Activated CD4-positive, CD25-positive, alpha-beta regulatory T cell treated with anti-CD3 and anti-CD28 coated beads, Interleukin-2, amount 50 U/mL, for 16 hours (primary cell): ENCODE measurements at regions not wholly inside any gene's neighbourhood (a gene's known extent, or its start where the extent isn't known, plus 50 kb on each side); places are given as distances from the start of the nearest gene placed in this dataset.
"Not testable (repeated sequence)": the region's sequence is repeated elsewhere in the genome, so short reads cannot be mapped to it uniquely, and the experiment has no call there.

Experiments used
- DNase-seq: peaks from one replicate; pipeline ENCODE4 v3.0.0-alpha.2; 2020; ENCODE audit warnings: low read depth, low spot score

DNA sequence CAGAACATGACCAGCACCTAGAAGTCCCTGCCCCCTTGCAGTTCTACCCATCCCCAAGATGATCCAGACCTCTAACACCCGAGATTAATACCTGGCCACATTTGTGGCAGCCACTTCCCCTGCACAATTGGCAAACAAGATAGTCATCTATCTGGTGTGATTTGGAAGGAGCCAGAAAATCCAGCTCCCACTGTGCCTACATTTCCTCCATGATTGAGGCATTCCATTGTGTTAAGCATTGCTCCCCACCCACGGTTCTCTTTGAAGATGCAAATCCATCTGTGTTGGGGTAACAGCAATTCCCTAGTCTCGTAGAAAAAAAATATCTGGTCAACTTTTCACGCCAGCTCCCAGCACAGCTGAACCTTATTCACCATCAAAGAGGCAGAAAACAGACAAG is 405.0 kb downstream of the BCOR start:
- no peak for DNase-seq

DNA sequence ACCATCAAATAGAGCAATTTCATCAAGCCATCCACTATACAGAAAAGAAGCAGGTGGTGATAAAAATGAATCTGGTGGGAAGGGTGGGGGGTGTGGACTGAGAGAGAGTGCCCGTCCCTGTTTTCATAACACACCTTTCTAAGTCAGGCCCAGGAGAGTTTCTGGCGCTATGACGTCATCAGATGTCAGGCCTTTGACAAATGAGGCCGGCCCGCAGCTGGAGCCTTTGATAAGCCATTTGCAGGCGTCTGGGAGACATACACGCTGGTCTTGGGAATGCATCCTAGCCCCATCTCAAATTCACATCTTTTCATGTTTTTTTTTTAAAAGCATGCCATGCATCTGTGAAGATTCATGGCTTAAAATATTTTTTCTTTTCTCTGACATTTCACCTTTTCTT is 404.5 kb downstream of the BCOR start:
- DNase-seq = no peak

DNA sequence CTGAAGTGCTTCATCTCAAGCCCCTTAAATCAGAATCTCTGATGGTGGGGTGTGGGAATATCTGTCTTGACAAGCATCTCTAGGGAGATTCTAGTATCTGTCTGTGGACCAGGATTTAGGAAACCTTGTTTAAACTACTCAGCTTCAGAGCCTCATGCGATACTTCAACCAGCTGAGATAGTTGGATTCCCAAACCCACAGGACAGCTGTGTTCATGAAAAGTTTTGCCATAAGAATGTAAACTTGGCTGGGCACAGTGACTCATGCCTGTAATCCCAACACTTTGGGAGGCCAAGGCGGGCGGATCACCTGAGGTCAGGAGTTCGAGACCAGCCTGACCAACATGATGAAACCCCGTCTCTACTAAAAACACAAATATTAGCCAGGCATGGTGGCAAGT is 395.1 kb downstream of the BCOR start:
- not testable (repeated sequence) for DNase-seq

DNA sequence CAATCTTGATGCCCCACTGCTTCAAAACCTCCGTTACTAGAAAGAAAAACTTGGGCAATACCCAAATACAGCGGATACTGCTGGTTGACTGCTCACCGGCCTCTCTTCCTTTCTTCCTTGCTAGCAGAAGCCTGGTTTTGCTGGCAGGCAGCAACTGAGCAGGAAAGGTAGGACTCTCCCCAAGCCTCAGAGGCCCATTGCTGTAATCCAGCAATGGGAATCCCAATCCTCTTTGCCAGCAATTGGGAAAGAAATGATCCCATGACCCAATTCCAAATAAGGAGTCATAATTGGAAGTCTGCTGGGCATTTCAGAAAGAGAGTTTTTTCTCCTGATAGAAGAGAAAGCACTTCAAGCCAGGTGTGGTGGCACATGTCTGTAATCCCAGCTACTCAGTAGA is 394.5 kb downstream of the BCOR start:
- DNase-seq = no peak

DNA sequence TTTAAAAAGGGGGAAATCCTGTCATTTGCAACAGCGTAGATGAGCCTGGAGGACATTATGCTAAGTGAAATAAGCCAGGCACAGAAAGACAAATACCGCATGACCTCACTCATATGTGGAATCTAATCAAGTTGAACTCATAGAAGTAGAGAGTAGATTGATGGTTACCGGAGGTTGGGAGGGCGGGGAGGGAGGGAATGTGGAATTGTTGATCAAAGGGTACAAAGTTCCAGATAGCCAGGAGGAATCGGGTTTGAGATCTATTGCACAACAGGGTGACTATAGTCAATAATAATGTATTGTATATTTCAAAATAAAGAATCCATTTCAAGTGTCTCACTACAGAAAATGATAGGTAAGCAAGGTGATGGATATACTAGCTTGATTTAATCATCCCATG is 393.2 kb downstream of the BCOR start:
- DNase-seq = no peak

DNA sequence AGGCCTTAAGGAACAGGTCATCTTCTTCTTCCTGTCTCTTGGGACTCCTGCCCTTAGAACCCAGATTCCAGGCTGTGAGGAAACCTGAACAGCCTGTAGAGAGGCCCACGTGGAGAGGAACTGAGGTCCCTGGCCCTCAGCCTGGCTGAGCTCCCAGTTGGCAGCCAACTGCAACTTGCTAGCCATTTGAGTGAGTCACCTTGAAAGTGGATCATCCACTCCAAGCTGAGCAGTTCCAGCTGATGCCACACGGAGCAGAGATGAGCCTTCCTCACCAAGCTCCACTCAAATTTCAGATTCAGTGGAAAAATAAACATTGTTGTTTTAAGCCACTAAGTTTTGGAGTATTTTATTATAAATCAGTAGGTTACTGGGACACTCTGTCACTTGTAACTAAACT is 392.5 kb downstream of the BCOR start:
- no peak for DNase-seq

DNA sequence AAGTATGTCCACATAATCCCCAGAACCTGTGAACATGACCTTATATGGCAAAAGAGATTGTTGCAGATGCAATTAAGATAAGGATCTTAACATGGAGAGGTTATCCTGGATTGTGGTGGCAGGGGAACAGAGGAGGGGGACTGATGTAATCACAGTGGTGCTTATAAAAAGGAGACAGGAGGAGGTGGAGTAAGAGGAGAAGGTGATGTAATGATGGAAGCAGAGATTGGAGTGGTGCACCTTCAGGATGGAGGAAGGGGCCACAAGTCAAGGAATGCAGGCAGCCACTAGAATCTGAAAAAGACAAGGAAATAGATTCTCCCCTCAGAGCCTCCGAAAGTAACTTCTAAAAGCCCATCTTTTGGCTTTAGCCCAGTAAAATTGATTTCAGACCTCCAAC is 388.4 kb downstream of the BCOR start:
- DNase-seq = no peak

DNA sequence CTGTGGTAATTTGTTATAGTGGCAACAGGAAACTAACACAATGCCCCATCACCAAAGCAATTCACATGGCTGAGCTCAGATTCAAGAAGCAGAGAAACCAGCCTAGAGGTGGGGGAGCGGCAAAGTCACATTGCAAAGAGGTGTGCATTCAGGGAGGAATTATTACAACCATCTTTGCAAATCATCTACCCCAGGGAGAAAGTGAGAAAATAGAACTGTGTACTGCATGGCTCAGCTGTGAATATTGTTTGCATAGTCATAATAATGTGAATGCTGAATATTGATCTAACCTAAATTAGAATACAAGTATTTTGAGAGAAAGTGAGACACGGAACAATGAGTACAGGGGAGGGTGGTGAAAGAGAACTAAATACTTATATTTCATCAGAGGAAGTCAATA is 387.9 kb downstream of the BCOR start:
- no peak for DNase-seq

DNA sequence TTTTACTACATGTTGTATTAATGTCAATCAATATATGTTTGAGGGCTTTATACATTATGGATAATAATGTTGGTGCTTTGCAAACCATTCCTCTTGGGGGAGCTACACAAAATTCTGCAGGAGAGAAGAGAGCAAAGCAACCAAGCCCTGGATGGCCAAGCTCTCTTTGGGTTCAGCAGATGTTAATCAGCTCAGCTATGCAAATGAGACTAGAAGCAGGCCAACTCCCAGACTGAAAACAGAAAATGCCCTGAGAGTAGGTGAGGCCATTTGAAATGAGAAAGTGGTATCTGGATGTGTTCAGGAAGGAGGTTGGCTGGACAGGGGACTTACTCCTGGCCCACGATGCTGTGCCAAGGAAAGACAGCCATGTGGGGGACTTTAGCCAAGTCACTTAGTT is 387.0 kb downstream of the BCOR start:
- DNase-seq = no peak

DNA sequence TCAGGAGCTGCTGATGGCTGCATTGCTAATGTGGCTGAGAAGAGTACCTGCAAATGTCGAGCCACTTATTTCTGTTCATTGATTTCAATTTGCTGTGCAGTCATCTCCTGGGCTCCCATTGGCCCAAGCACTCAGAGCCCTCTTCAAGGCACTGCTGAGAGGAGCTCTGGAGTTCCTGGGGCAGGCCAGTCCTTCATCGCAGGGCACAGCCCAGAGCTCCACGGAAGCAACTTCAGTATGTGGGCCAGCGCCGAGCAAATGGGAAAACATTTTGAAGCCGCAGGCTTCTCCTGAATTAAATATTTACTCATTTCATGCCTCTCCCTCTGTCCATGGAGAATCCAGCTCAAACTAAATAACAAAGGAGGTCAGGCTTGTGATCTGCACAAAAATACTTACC is 383.3 kb downstream of the BCOR start:
- no peak for DNase-seq

DNA sequence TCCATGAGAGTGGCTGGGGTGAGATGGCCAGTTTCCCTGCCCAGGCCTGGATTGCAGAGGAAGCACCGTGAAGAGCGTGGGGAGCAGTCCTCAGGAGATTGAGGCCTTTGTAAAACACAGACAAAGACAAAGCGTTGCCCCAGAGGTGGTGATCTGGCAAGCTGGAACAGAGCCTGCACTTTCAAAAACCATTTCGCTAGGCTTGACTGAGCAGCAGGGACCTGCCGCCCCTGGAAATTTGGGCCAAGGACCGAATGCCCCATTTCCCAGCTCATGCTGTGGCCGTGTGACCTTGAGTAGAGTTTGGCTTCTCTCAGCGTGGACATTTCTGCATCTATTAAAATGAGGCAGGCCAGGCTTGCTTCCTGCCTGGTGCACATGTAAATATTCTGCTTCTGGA is 381.4 kb downstream of the BCOR start:
- no peak for DNase-seq

DNA sequence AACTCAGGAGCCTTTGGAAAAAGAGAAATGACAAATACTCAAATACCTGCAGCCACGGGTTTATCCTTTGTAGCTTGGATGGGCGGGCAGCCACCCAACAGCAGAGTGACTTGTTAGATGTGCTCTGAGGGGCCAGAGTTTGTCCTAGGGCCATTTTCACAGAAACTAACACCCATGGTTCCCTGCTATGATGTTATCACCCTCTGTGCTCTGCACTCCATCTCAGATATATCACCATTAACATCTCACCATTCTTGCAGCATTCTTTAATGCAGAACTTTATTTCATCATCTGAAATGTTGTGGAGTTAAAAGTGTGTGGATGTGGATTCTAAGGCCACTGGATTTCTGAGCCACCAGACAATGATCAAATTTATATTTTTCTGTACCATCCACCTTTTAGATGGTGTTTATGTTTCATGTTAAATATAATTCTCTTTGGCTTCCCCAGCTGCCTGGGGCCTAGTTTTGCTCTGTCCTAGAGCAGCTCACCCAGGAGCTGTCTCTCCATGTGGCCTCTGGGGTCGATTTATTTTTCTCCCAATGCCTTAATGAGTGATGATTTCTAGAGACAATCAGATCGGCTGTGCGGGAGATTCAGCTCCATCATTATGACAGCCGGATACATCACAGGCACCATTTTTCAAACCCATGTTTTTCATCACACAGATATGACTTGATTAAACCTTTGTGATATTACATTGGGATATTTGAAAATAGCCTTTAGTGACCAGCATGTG is 380.8 kb downstream of the BCOR start:
- no peak for DNase-seq

DNA sequence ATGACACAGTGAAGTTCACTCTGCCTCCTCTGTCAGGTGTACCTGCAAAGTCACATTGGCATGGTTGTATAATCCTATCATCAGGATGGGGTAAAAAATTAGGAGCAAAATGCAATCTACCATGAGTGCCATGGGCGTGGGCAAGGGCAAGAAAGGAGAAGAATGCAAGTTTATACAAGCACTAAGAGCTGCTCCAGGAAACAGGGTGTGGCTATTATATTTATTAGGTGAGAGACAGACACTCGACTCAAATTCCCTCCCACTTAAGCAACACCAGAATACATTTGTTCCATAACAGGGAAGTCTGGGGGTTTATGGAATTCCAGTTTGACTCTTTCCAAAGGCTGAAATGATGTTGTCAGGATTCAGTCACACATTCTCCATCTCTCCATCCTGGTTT is 378.8 kb downstream of the BCOR start:
- DNase-seq = no peak

DNA sequence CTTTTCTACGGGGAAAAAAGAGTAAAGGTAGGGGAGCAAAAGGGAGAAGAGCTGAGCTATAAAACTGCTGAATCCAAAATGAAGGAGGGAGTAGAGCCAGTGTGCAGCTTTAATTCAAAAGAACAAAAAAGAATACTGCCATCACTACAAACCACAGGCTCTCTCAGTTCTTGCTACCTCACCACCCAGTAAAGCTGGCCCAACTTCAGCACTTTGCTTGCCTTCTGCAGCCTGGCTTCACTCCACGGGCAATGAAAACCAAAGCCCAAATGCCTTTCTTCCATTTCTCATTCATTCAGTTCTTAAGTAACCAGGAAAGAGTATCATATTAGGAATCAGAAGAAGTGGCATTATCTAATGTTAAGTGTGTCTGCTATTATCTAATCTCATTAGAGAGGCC is 376.8 kb downstream of the BCOR start:
- no peak for DNase-seq

DNA sequence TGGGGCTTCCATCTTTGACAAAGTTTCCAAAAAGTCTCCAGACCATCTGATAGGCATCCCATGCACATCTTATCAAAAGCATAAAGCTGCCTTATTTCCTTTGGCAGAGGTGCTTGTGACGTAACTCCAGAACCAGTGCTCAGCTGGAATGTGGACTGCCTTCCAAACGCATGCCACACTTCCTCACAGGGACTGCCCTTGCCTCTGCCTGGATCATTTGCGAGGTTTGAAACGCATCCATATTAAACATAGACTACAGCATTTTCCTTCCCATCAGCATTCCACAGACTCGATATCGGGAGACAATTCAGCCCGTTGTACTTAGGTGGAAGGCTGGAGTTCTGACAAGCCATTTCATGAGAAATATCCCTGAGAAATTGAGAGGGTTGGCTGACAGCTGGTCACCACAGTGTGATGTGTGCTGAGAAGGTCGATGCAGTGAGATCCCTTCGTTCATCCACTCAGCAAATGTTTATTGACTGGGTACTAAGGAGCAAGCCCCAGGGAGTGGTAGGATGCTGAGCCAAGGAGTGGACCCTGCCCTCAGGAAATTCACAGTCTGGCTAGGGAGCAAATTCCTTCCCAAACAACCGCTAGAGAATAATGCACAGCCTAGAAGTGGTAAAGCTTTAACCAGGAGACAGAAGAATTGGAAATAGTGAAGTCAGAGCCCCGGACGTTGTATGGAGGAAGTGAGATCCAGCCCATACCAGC is 376.0 kb downstream of the BCOR start:
- DNase-seq = no peak

DNA sequence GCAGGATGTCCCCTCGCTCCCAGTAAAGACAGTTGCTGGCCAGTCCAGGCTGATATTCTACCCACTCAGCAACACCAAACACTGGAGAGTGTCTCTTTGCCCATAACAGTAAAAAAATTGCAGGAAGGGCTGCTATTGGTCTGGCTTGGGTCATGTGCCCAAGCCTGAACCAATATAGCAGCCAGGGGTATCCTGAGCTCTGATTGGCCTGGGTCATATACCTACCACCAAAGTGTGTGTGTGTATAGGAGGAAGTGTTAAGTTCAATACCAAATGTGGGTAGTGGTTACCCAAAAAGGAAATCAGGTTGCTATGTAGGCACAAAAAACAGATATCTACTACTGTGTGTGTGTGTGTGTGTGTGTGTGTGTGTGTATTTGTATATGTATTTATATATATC is 373.2 kb downstream of the BCOR start:
- DNase-seq = no peak

DNA sequence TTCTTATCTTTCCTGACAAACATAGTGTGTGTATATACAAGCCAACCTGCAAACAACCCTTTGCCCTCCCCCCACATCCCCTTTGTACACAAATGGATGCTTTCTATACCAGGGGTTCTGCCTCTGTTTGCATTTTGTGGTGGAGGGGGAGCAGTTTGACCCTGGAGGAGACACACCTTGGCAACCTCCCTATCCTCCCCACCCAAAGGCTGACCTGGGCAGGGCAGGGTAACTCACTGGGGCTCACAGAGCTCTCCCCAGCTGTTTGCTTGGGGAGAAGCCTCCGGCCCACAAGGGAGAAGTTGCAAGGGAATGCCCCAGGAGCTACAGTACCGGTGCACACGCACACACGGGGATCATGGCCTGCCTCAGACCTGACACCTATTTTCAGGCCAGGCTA is 372.6 kb downstream of the BCOR start:
- no peak for DNase-seq

DNA sequence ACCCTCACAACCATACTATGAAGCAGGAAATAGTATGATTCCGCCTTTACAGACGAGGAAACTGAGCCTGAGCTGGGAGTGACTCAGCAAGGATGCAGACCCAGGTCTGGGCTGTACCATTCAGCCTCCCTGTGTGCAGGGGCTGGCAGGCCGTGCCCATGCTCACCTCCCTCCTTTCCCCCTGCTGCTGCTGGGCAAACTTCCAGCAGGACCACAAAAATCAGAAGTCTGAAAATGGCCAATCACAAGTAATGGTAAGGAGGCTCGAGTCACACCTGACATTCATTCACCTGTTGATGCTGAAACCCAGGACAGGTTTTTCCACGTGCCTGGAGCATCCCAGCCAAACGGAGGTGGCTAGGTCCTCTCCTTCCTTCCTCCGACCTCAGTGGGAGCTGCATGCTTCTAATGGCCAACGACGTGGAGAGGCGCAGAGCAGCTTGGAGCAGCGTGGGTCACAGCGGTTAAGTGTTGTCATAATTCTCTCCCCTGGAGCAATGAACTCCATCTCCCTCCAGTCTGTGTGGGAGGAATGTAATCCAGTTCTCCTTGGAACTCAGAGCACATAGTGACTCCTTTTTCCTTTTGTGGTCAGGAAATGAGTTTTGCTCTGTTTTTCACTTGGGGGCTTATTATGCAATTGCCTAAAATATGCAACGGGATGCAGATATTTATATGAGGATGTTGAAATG is 371.7 kb downstream of the BCOR start:
- no peak for DNase-seq

DNA sequence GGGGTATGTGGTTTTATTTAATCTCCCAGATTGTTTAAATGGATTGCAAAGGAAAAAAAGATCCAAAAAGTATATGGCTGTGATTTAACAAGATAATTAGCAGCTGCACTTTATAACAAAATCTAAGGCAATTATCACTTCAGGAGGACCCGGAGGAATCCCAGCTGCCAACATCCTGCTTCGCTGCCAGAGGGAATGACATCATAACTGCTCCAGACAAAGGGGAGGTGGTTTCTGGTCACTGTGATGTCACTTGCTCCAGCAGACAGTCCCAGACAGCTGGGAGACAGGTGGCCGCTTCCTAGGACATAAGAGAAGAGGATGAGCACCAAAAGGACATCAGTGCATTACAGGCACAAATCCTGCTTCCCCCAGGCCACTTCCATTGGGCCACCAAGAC is 371.0 kb downstream of the BCOR start:
- no peak for DNase-seq

DNA sequence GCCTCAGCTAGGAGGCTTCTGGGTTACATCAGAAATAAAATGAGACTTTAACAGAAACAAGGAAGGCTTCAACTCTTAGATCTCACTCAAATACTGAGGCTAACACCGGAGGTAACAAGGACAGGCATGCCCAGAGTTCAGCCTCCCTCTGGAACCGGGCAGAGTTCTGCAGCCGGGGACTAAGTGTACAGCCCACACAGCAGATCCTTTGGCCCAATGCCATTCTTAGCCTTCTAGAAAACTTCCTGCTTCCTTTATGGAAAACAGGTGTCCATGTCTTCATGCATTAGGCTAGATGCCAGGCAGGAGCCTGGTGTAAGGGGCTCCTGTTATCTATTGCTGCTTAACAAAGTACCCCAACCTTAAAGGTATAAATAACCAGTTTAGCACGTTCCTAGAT is 369.7 kb downstream of the BCOR start:
- DNase-seq = no peak

DNA sequence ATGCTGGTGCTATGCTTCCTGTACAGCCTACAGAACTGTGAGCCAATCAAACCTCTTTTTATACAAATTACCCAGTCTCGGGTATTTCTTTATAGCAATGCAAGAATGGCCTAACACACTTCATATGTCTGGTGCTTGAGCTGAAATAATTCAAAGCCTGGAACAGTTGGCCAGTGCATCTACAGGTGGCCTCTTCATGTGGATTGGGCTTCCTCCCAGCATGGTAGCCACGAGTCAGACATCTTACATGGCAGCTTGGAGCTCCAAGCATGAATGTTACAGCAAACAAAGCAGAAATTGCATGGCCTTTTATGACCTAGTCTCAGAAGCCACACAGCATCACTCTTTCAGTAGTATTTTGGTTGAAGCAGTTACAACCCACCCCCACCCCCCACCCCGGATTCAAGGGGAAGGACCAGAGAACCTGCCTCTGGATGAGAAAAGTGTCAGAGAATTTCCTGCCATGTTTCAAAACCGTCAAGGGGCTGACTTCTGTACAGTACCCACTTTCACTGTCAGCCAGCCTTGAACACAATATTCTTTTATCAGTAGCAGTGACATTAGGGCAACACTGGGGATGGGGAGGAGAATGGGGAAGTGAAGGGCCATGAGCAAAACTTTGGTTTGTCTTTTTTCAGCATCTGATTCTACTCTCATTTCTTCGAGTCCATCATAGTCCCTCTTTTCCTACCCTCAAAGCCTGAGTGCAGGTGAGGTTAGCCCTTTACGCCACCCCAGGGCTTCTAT is 368.7 kb downstream of the BCOR start:
- DNase-seq = no peak

DNA sequence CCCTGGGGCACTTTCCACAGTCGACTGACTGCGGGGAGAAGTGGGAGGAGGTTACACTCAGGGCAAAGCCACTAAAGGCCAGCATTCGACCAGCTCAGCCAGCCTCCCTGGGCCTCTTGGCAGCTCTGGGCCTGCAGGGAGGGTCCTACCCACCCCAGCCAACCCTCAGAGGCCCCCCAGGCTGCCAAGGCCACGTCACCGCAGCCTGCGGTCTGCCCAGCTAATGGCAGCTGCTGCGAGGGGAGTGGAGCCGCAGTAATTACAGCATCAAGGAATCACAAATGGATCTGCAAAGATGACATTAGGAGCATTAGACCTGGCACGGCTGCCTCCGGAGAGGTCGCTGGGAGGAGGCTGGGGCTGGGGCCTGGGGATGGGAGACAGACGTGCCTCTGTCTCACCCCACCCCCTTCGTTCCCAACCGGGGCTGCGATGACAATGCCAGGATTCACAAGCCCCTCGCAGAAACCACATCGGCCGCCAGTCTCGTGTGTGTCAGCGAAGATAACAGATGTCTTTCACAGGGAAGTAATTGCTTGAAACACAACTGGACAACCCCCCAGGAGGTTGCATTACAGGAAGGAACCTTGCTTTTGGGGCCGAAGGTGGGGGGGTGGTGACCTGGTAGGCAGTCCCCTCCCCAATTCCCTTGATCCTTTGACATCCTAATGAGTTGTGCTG is 367.6 kb downstream of the BCOR start:
- DNase-seq = no peak
